Psoas muscle (tissue), 7 donors: ENCODE measurements at regions not wholly inside any gene's neighbourhood (a gene's known extent, or its start where the extent isn't known, plus 50 kb on each side); places are given as distances from the start of the nearest gene placed in this dataset.

ENCODE experiments used
- ATAC-seq, 4 donors: fragments of 200-7000 bp; cut with Tn5 transposase; one replicate each; pipeline ENCODE4 v1.9.1; 2020; ENCODE audit warnings: moderate library complexity in 3 of 4, mild to moderate bottlenecking in 2 of 4
- DNase-seq, 2 donors: peaks; one replicate each; pipeline ENCODE4 v3.0.0-alpha.2; 2020
- H3K27ac ChIP-seq: fragments of 200-600 bp; one replicate; pipeline ENCODE4 v1.8.0; 2022
- H3K27me3 ChIP-seq, 3 donors: fragments of 200-600 bp in 1 of 3; one replicate each; pipeline versions ENCODE4 v1.6.1 to v1.8.0; 2013 to 2022; ENCODE audit warnings: low read length in 2 of 3, mild to moderate bottlenecking in 2 of 3, moderate library complexity in 1 of 3; ENCODE audit not compliant: insufficient read depth in 3 of 3
- H3K36me3 ChIP-seq, 2 donors: fragments of 200-600 bp in 1 of 2; one replicate each; pipeline versions ENCODE4 v1.6.1 to v1.8.0; 2013 to 2022; ENCODE audit warnings: low read depth in 1 of 2, mild to moderate bottlenecking in 1 of 2, moderate library complexity in 1 of 2; ENCODE audit not compliant: insufficient read depth in 1 of 2
- H3K4me1 ChIP-seq: fragments of 200-600 bp; one replicate; pipeline ENCODE4 v1.8.0; 2022
- H3K4me3 ChIP-seq: fragments of 200-600 bp; one replicate; pipeline ENCODE4 v1.8.0; 2022; ENCODE audit warnings: mild to moderate bottlenecking
- H3K9me3 ChIP-seq: fragments of 200-600 bp; one replicate; pipeline ENCODE4 v1.8.0; 2022
- WGBS, 3 donors: extraction: QIAGEN DNeasy Blood & Tissue Kit; methylation state at CpG; one replicate each; pipeline versions ENCODE4 v1.1.6 to v1.1.7; 2013; 5-methylcytosine and 5-hydroxymethylcytosine counted together
- intact Hi-C, 2 donors: fragments of 100-400 bp; cut with DNase I; formaldehyde crosslinking; loops; one replicate each; pipeline versions ENCODE4 v1.11.0 to v1.14.2; 2022
- TF ChIP-seq, protein P1 (sequence below): fragments of 200-600 bp; IDR thresholded peaks from one replicate; pipeline ENCODE4 v1.8.0; 2022; ENCODE audit warnings: antibody characterized with exemption
- donor health status: healthy with polysubstance abuse.
- donor health status: DM: no; HTN: no; CAD: no; lungs with moderate emphysema.
- donor health status: Bipolar disorder and iron deficiency.
- donor health status: healthy.
- donor health status: DM: yes; HTN: yes; CAD: no.
- donor health status: DM: no; HTN: no; CAD: no.
- donor health status: DM: yes; HTN: yes; CAD: no.

- H3K9me3 ChIP-seq: peaks cover 14% of the 10 kb centered on the region
- ATAC-seq (peak in 1 of 4 donors; percentile 50), DNase-seq (no peak)
- H3K36me3 ChIP-seq: no peaks in the 10 kb centered on the region
- peaks cover 5% of the 10 kb centered on the region for H3K4me1 ChIP-seq
- H3K4me3 ChIP-seq: no peak overlapping the region
- no peaks in the 10 kb centered on the region for H3K27me3 ChIP-seq
- H3K27ac ChIP-seq: peak overlapping the region; percentile 38
- intact Hi-C loops: no loop called here
- TF ChIP-seq, protein P1, sequence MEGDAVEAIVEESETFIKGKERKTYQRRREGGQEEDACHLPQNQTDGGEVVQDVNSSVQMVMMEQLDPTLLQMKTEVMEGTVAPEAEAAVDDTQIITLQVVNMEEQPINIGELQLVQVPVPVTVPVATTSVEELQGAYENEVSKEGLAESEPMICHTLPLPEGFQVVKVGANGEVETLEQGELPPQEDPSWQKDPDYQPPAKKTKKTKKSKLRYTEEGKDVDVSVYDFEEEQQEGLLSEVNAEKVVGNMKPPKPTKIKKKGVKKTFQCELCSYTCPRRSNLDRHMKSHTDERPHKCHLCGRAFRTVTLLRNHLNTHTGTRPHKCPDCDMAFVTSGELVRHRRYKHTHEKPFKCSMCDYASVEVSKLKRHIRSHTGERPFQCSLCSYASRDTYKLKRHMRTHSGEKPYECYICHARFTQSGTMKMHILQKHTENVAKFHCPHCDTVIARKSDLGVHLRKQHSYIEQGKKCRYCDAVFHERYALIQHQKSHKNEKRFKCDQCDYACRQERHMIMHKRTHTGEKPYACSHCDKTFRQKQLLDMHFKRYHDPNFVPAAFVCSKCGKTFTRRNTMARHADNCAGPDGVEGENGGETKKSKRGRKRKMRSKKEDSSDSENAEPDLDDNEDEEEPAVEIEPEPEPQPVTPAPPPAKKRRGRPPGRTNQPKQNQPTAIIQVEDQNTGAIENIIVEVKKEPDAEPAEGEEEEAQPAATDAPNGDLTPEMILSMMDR: no peak
- WGBS, 3 donors: 75 to 84% (median 79%) methylated on average over 4 of the region's 4 CpGs
Measured at GRCh38 chrX:34874763-34875162, 67.8 kb upstream of the FAM47B start.

GRCh38 chrX:34875204-34875603 lies 67.4 kb upstream of the FAM47B start:
- Histone ChIP-seq H3K27ac (peak overlapping the region; percentile 38), H3K4me1 (peaks cover 5% of the 10 kb centered on the region), H3K36me3 (no peaks in the 10 kb centered on the region), H3K4me3 (no peak overlapping the region), H3K27me3 (no peaks in the 10 kb centered on the region), H3K9me3 (peaks cover 12% of the 10 kb centered on the region)
- 2 to 22% (median 21%) methylated on average over 1 of the region's 1 CpG for WGBS, 3 donors
- TF ChIP-seq, protein P1: no peak
- peak; percentile 74 to 88 (median 80) for ATAC-seq
- DNase-seq: no peak
- intact Hi-C loops: no loop called here

DNA sequence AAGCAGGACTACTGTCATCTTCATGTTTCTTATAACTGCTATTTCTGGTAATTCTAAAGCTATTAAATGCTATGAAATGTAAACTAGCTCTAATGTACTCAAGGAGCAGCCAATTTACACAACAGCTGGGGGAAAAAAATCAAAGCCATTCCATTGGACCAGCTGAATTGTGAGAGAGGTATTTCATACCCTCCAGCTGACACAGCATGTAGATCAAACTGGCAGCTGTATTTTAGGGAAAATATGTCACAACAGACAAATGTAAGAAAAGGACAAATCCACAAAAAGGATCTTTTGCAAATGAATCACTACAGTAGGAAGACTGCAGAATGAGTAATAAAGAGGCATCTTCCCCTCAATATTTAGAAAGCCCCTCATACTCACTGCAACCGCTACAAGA lies 65.2 kb upstream of the FAM47B start:
- Histone ChIP-seq H3K4me1 (peaks cover 5% of the 10 kb centered on the region), H3K9me3 (no peaks in the 10 kb centered on the region), H3K36me3 (no peaks in the 10 kb centered on the region), H3K27me3 (no peaks in the 10 kb centered on the region), H3K4me3 (no peak overlapping the region), H3K27ac (no peak overlapping the region)
- WGBS, 3 donors: 64 to 94% (median 70%) methylated on average over 1 of the region's 1 CpG
- no peak for ATAC-seq
- intact Hi-C loops: no loop called here
- TF ChIP-seq, protein P1: no peak
- DNase-seq: no peak

GRCh38 chrX:34879346-34879745 lies 63.2 kb upstream of the FAM47B start:
- peaks cover 5% of the 10 kb centered on the region for H3K4me1 ChIP-seq
- ATAC-seq: no peak
- intact Hi-C loops: no loop called here
- no peaks in the 10 kb centered on the region for H3K27me3 ChIP-seq
- H3K4me3 ChIP-seq: no peak overlapping the region
- no peaks in the 10 kb centered on the region for H3K9me3 ChIP-seq
- no peaks in the 10 kb centered on the region for H3K36me3 ChIP-seq
- H3K27ac ChIP-seq: no peak overlapping the region
- no peak for DNase-seq
- TF ChIP-seq, protein P1: no peak
- 58 to 81% (median 62%) methylated on average over 2 of the region's 2 CpGs for WGBS, 3 donors

GRCh38 chrX:34879886-34880285 lies 62.7 kb upstream of the FAM47B start:
- no peak for DNase-seq
- TF ChIP-seq, protein P1: no peak
- Histone ChIP-seq H3K27me3 (no peaks in the 10 kb centered on the region), H3K36me3 (no peaks in the 10 kb centered on the region), H3K9me3 (no peaks in the 10 kb centered on the region), H3K4me1 (peaks cover 5% of the 10 kb centered on the region), H3K27ac (no peak overlapping the region), H3K4me3 (no peak overlapping the region)
- intact Hi-C loops: no loop called here
- 34 to 83% (median 50%) methylated on average over 4 of the region's 4 CpGs for WGBS, 3 donors
- ATAC-seq: no peak
